ENCODE measurements at regions not wholly inside any gene's neighbourhood (a gene's known extent, or its start where the extent isn't known, plus 50 kb on each side); places are given as distances from the start of the nearest gene placed in this dataset.

GRCh38 chr12:115403689-115404088 lies 719.7 kb upstream of the TBX3 start:
- no peak for TF ChIP-seq CTCF (IDR thresholded peaks at IDR 0.05; ENCODE audit: low read length)
- no peak for TF ChIP-seq EZH2 (IDR thresholded peaks at IDR 0.05; ENCODE audit: borderline replicate concordance, low read length)

Data from OCI-LY1 (cell line).